Endothelial cell of umbilical vein (primary cell): ENCODE measurements at regions not wholly inside any gene's neighbourhood (a gene's known extent, or its start where the extent isn't known, plus 50 kb on each side); places are given as distances from the start of the nearest gene placed in this dataset.

Experiments used
- BruUV-seq: library from RNA; stranded (reverse); fragments of 400-500 nt; replicated peaks from 2 replicates; lab custom pipeline; 2021; lab: Mats Ljungman, UMichigan
- CTCF ChIA-PET: fragments of 300-600, 350-600 bp; sonication (Branson Sonifier 250); formaldehyde crosslinking; loops from one replicate; lab custom pipeline; 2021; ENCODE audit warnings: antibody characterized with exemption, inconsistent platforms; lab: Charles Lee
- POLR2A ChIA-PET: fragments of 300-600, 350-600 bp; sonication (Branson Sonifier 250); formaldehyde crosslinking; loops from one replicate; lab custom pipeline; 2021; ENCODE audit warnings: antibody characterized with exemption, inconsistent platforms; lab: Charles Lee
- DNase-seq: peaks from one replicate; pipeline ENCODE4 v3.0.0-alpha.2; 2011; ENCODE audit warnings: low read depth, low spot score
- FAIRE-seq: peaks from 2 replicates; lab custom pipeline; 2011; peaks lifted over from hg19 to GRCh38; lab: Jason Lieb, UNC
- H2AFZ ChIP-seq: 2 replicates; pipeline ENCODE4 v1.6.0; 2012; ENCODE audit warnings: low read depth, low read length, control low read depth, inconsistent platforms
- H3K27ac ChIP-seq: 2 replicates; pipeline ENCODE4 v1.5.1; 2011; ENCODE audit warnings: low read depth, mild to moderate bottlenecking, control low read depth, low read length, moderate library complexity; ENCODE audit not compliant: insufficient read depth
- H3K27me3 ChIP-seq, 2 experiments: 2 replicates each; pipeline versions ENCODE4 v1.6.0 to v1.6.1; 2011; ENCODE audit warnings: low read length in 2 of 2, mixed read lengths in 1 of 2; ENCODE audit not compliant: control insufficient read depth in 2 of 2, insufficient read depth in 2 of 2
- H3K36me3 ChIP-seq, 2 experiments: 2 replicates in 1 of 2; 3 replicates in 1 of 2; pipeline ENCODE4 v1.5.1; 2011; ENCODE audit warnings: low read length in 2 of 2, mild to moderate bottlenecking in 1 of 2, moderate library complexity in 1 of 2; ENCODE audit not compliant: control insufficient read depth in 2 of 2, insufficient read depth in 2 of 2; ENCODE audit errors: extremely low read depth in 1 of 2
- H3K4me1 ChIP-seq: 3 replicates; pipeline ENCODE4 v1.5.1; 2011; ENCODE audit warnings: mild to moderate bottlenecking, low read length; ENCODE audit not compliant: control insufficient read depth, insufficient read depth; ENCODE audit errors: extremely low read depth
- H3K4me2 ChIP-seq: 2 replicates; pipeline ENCODE4 v1.6.1; 2011; ENCODE audit warnings: low read length, control low read depth, mixed read lengths; ENCODE audit not compliant: insufficient read depth
- H3K4me3 ChIP-seq, 3 experiments: fragments of 200-600 bp in 1 of 3; sonication (generic), shearing (Covaris generic) in 1 of 3; replicated peaks in 1 of 3; 2 replicates each; pipeline ENCODE4 v1.5.1; 2011 to 2016; ENCODE audit warnings: control low read depth in 3 of 3, low read length in 3 of 3, mild to moderate bottlenecking in 2 of 3, inconsistent platforms in 1 of 3, low read depth in 1 of 3, moderate library complexity in 1 of 3; ENCODE audit not compliant: insufficient read depth in 1 of 3
- H3K79me2 ChIP-seq: 2 replicates; pipeline ENCODE4 v1.6.0; 2012; ENCODE audit warnings: low read length, inconsistent platforms; ENCODE audit not compliant: control insufficient read depth, insufficient read depth
- H3K9ac ChIP-seq: replicated peaks from 2 replicates; pipeline ENCODE3; 2011; ENCODE audit warnings: low read length, control low read depth; ENCODE audit not compliant: insufficient read depth; ENCODE audit errors: extremely low read depth
- H3K9me1 ChIP-seq: replicated peaks from 3 replicates; pipeline ENCODE4 v1.6.0; 2011; ENCODE audit warnings: mild to moderate bottlenecking, low read length; ENCODE audit not compliant: control insufficient read depth, insufficient read depth; ENCODE audit errors: extremely low read depth
- H3K9me3 ChIP-seq: replicated peaks from 2 replicates; pipeline ENCODE4 v1.5.1; 2012; ENCODE audit warnings: low read length, inconsistent platforms; ENCODE audit not compliant: control insufficient read depth, insufficient read depth
- H4K20me1 ChIP-seq: replicated peaks from 2 replicates; pipeline ENCODE3; 2011; ENCODE audit warnings: mild to moderate bottlenecking, low read length; ENCODE audit not compliant: control insufficient read depth, insufficient read depth; ENCODE audit errors: extremely low read depth
- CTCF ChIP-seq, 2 donors: IDR thresholded peaks; 1 replicate in 1 of 2; 2 replicates in 1 of 2; pipeline ENCODE4 v1.5.1; 2011; ENCODE audit warnings: low read length in 2 of 2, mild to moderate bottlenecking in 2 of 2, moderate library complexity in 2 of 2, control low read depth in 1 of 2, inconsistent platforms in 1 of 2, low read depth in 1 of 2; ENCODE audit not compliant: insufficient read depth in 1 of 2; ENCODE audit errors: extremely low read depth in 1 of 2
- EZH2 ChIP-seq: IDR thresholded peaks from 2 replicates; pipeline ENCODE4 v1.6.1; 2012; ENCODE audit warnings: borderline replicate concordance, low read depth, mild to moderate bottlenecking, moderate library complexity, low read length, inconsistent platforms; ENCODE audit not compliant: severe bottlenecking
- FOS ChIP-seq: IDR thresholded peaks from 2 replicates; pipeline ENCODE4 v1.6.1; 2011; ENCODE audit warnings: mild to moderate bottlenecking, low read length, moderate library complexity, borderline replicate concordance; ENCODE audit not compliant: insufficient read depth
- GATA2 ChIP-seq: IDR thresholded peaks from 2 replicates; pipeline ENCODE4 v1.7.0; 2011; ENCODE audit warnings: low read depth, mild to moderate bottlenecking, moderate library complexity, mixed read lengths, low read length; ENCODE audit not compliant: insufficient read length, insufficient read depth
- JUN ChIP-seq: IDR thresholded peaks from 2 replicates; pipeline ENCODE4 v1.6.1; 2011; ENCODE audit warnings: borderline replicate concordance, low read depth; ENCODE audit not compliant: insufficient read length, insufficient read depth
- MAX ChIP-seq: IDR thresholded peaks from 2 replicates; pipeline ENCODE4 v1.6.1; 2011; ENCODE audit not compliant: insufficient read depth, insufficient read length
- MYC ChIP-seq: IDR thresholded peaks from one replicate; pipeline ENCODE4 v1.6.1; 2011; ENCODE audit warnings: mild to moderate bottlenecking, low read depth, low read length
- POLR2A ChIP-seq: IDR thresholded peaks from 2 replicates; pipeline ENCODE4 v1.6.1; 2012; ENCODE audit warnings: low read depth, mild to moderate bottlenecking, control low read depth, low read length
- POLR2AphosphoS5 ChIP-seq: IDR thresholded peaks from 2 replicates; pipeline ENCODE4 v1.6.1; 2012; ENCODE audit warnings: low read depth, mild to moderate bottlenecking, control low read depth, low read length, moderate library complexity; ENCODE audit not compliant: insufficient read depth
- dilution Hi-C: fragments of 300-500 bp; cut with MboI; formaldehyde crosslinking; loops from one replicate; pipeline ENCODE4 v1.15.0; 2019; ENCODE audit warnings: low sequenced_read_pairs; ENCODE audit not compliant: extremely low pct_ligation_motif_present
- intact Hi-C: fragments of 100-400 bp; cut with micrococcal nuclease; formaldehyde crosslinking; loops from one replicate; pipeline ENCODE4 v1.10.0; 2022

DNA sequence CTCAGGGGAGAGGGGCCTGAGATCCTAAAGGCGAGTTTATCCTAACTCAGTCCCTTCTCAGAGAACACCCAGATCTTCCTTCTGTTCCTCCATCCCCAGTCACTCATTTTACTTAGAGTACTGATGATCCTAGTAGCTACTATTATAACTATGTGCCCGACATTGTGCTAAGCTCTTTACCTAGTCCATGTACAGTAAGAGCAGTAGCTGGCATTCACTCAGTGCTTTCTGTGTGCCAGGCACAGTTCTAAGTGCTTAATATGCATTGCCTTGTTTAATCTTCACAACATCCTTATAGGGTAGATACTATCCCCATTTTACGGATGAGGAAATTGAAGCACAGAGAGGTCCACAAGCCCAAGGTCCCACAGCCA is 58.3 kb downstream of the FRMPD3 start:
- H3K4me2 ChIP-seq, result no peak overlapping the region
- TF ChIP-seq POLR2A (no peak), JUN (no peak), CTCF (IDR thresholded peaks at IDR 0.05; ENCODE audit: extremely low read depth in 1 of 2, insufficient read depth in 1 of 2, low read depth in 1 of 2, low read length in 2 of 2) (no peak), MAX (no peak), MYC (no peak), POLR2AphosphoS5 (no peak), GATA2 (no peak), EZH2 (no peak), FOS (no peak)
- no peak overlapping the region for H3K9ac ChIP-seq
- dilution Hi-C loops, result no loop called here
- DNase-seq (no peak), FAIRE-seq (no peak)
- no peaks in the 10 kb centered on the region for H3K4me1 ChIP-seq
- no peaks in the 10 kb centered on the region for H3K9me1 ChIP-seq
- no peak overlapping the region for H3K27ac ChIP-seq
- peaks cover 26 to 30% of the 10 kb centered on the region in 2 experiments for H3K27me3 ChIP-seq
- H3K4me3 ChIP-seq, result no peak overlapping the region
- BruUV-seq, result no TSS peak
- ChIA-PET POLR2A (no interaction called here), CTCF (no interaction called here)
- intact Hi-C loops, result no loop called here
- no peak overlapping the region for H2AFZ ChIP-seq
- no peaks in the 10 kb centered on the region for H3K9me3 ChIP-seq
- H3K36me3 ChIP-seq, result no peaks in the 10 kb centered on the region
- no peaks in the 10 kb centered on the region for H3K79me2 ChIP-seq
- H4K20me1 ChIP-seq, result no peaks in the 10 kb centered on the region
